H9 (cell line): ENCODE measurements at regions not wholly inside any gene's neighbourhood (a gene's known extent, or its start where the extent isn't known, plus 50 kb on each side); places are given as distances from the start of the nearest gene placed in this dataset.

Experiments used
- DNase-seq: peaks from one replicate; pipeline ENCODE4 v3.0.0-alpha.2; 2017
- H2AFZ ChIP-seq: one replicate; pipeline ENCODE4 v1.6.1; 2013; ENCODE audit warnings: mild to moderate bottlenecking, low read length, control low read depth, moderate library complexity
- H2AK5ac ChIP-seq: 2 replicates; pipeline ENCODE4 v1.6.1; 2013; ENCODE audit warnings: low read length, control low read depth, mixed read lengths; ENCODE audit not compliant: insufficient read length
- H2BK120ac ChIP-seq: one replicate; pipeline ENCODE4 v1.6.1; 2013; ENCODE audit warnings: low read depth, mild to moderate bottlenecking, low read length, control low read depth, inconsistent platforms; ENCODE audit not compliant: poor library complexity, severe bottlenecking
- H2BK12ac ChIP-seq: 2 replicates; pipeline ENCODE4 v1.6.1; 2013; ENCODE audit warnings: low read length, control low read depth, mixed read lengths, low read depth; ENCODE audit not compliant: insufficient read length
- H2BK15ac ChIP-seq: 2 replicates; pipeline ENCODE4 v1.6.1; 2013; ENCODE audit warnings: low read depth, low read length, control low read depth
- H2BK20ac ChIP-seq: one replicate; pipeline ENCODE4 v1.6.1; 2013; ENCODE audit warnings: low read depth, mild to moderate bottlenecking, low read length, control low read depth, inconsistent platforms; ENCODE audit not compliant: poor library complexity, severe bottlenecking
- H2BK5ac ChIP-seq: 2 replicates; pipeline ENCODE4 v1.6.1; 2013; ENCODE audit warnings: low read length, control low read depth, mixed read lengths; ENCODE audit not compliant: insufficient read length
- H3K14ac ChIP-seq: 2 replicates; pipeline ENCODE4 v1.6.1; 2013; ENCODE audit warnings: low read length, control low read depth; ENCODE audit not compliant: insufficient read depth
- H3K18ac ChIP-seq: 2 replicates; pipeline ENCODE4 v1.6.1; 2013; ENCODE audit warnings: low read depth, mild to moderate bottlenecking, mixed read lengths, low read length, control low read depth; ENCODE audit not compliant: insufficient read length
- H3K23ac ChIP-seq: 2 replicates; pipeline ENCODE4 v1.6.1; 2013; ENCODE audit warnings: low read length, control low read depth, mixed read lengths, low read depth; ENCODE audit not compliant: insufficient read length
- H3K23me2 ChIP-seq: 2 replicates; pipeline ENCODE4 v1.6.1; 2013; ENCODE audit warnings: low read depth, mild to moderate bottlenecking, mixed read lengths, low read length, control low read depth; ENCODE audit not compliant: insufficient read length, poor library complexity, severe bottlenecking
- H3K27ac ChIP-seq: 2 replicates; pipeline ENCODE4 v1.5.1; 2013; ENCODE audit warnings: low read length, control low read depth, mixed read lengths, low read depth; ENCODE audit not compliant: insufficient read length
- H3K27me3 ChIP-seq: 2 replicates; pipeline ENCODE4 v1.6.1; 2013; ENCODE audit warnings: low read length, control low read depth, inconsistent platforms; ENCODE audit not compliant: insufficient read depth
- H3K4ac ChIP-seq: 2 replicates; pipeline ENCODE4 v1.6.1; 2013; ENCODE audit warnings: low read depth, mild to moderate bottlenecking, control low read depth, inconsistent platforms, low read length, moderate library complexity
- H3K4me1 ChIP-seq: 2 replicates; pipeline ENCODE4 v1.6.1; 2013; ENCODE audit warnings: low read length, control low read depth, inconsistent platforms; ENCODE audit not compliant: insufficient read depth
- H3K4me2 ChIP-seq: 2 replicates; pipeline ENCODE4 v1.6.1; 2013; ENCODE audit warnings: low read length, control low read depth, mixed read lengths; ENCODE audit not compliant: insufficient read length, insufficient read depth
- H3K56ac ChIP-seq: 2 replicates; pipeline ENCODE4 v1.6.1; 2013; ENCODE audit warnings: low read depth, mild to moderate bottlenecking, mixed read lengths, low read length, control low read depth; ENCODE audit not compliant: insufficient read length
- H3K79me1 ChIP-seq: 2 replicates; pipeline ENCODE4 v1.6.1; 2013; ENCODE audit warnings: low read depth, mild to moderate bottlenecking, moderate library complexity, low read length, control low read depth, inconsistent platforms; ENCODE audit not compliant: insufficient read depth, poor library complexity, severe bottlenecking
- H3K79me2 ChIP-seq: 2 replicates; pipeline ENCODE4 v1.6.1; 2013; ENCODE audit warnings: low read length, control low read depth, inconsistent platforms; ENCODE audit not compliant: insufficient read depth
- H3K9ac ChIP-seq: 2 replicates; pipeline ENCODE4 v1.6.1; 2013; ENCODE audit warnings: low read length, control low read depth, mixed read lengths; ENCODE audit not compliant: insufficient read length; ENCODE audit errors: extremely low read depth
- H3K9me3 ChIP-seq: one replicate; pipeline ENCODE4 v1.6.1; 2013; ENCODE audit warnings: low read depth, low read length, inconsistent platforms; ENCODE audit not compliant: control insufficient read depth
- H3T11ph ChIP-seq: one replicate; pipeline ENCODE4 v1.6.1; 2013; ENCODE audit warnings: mild to moderate bottlenecking, low read length, control low read depth, inconsistent platforms
- H4K20me1 ChIP-seq: one replicate; pipeline ENCODE4 v1.6.1; 2013; ENCODE audit not compliant: control insufficient read depth, insufficient read length, insufficient read depth
- H4K5ac ChIP-seq: 2 replicates; pipeline ENCODE4 v1.6.1; 2013; ENCODE audit warnings: low read depth, mild to moderate bottlenecking, mixed read lengths, low read length, control low read depth; ENCODE audit not compliant: insufficient read length
- H4K8ac ChIP-seq: replicated peaks from 2 replicates; pipeline ENCODE4 v1.6.1; 2013; ENCODE audit warnings: low read length, control low read depth, mixed read lengths, low read depth; ENCODE audit not compliant: insufficient read length
- H4K91ac ChIP-seq: 2 replicates; pipeline ENCODE4 v1.6.1; 2013; ENCODE audit warnings: low read depth, mild to moderate bottlenecking, moderate library complexity, mixed read lengths, low read length, control low read depth; ENCODE audit not compliant: insufficient read length
- H3K27ac Mint-ChIP-seq, 3 experiments: 2 replicates in 2 of 3; 3 replicates in 1 of 3; pipeline ENCODE4 v1.8.0; 2020 to 2021; ENCODE audit warnings: mixed read lengths in 3 of 3, mild to moderate bottlenecking in 1 of 3, moderate library complexity in 1 of 3
- H3K27me3 Mint-ChIP-seq: 2 replicates; pipeline ENCODE4 v1.8.0; 2021; ENCODE audit warnings: low read depth, mild to moderate bottlenecking, moderate library complexity, mixed read lengths
- H3K36me3 Mint-ChIP-seq, 3 experiments: 2 replicates in 2 of 3; 3 replicates in 1 of 3; pipeline ENCODE4 v1.8.0; 2020 to 2021; ENCODE audit warnings: low read depth in 3 of 3, mixed read lengths in 3 of 3; ENCODE audit not compliant: insufficient read depth in 1 of 3
- H3K4me1 Mint-ChIP-seq, 2 experiments: 2 replicates each; pipeline ENCODE4 v1.8.0; 2020; ENCODE audit warnings: mixed read lengths in 2 of 2
- H3K4me3 Mint-ChIP-seq, 2 experiments: 2 replicates in 1 of 2; 3 replicates in 1 of 2; pipeline ENCODE4 v1.8.0; 2020 to 2021; ENCODE audit warnings: mild to moderate bottlenecking in 2 of 2, mixed read lengths in 2 of 2, moderate library complexity in 1 of 2
- H3K9me3 Mint-ChIP-seq, 2 experiments: 2 replicates in 1 of 2; 3 replicates in 1 of 2; pipeline ENCODE4 v1.8.0; 2020; ENCODE audit warnings: mild to moderate bottlenecking in 2 of 2, mixed read lengths in 2 of 2, moderate library complexity in 1 of 2
- WGBS: extraction: QIAGEN DNeasy Blood & Tissue Kit; methylation state at CpG from one replicate; pipeline ENCODE4 v1.1.7; 2013; ENCODE audit warnings: missing lambda C conversion rate, low lambda C conversion rate, mixed read lengths; ENCODE audit not compliant: insufficient read length; ENCODE audit errors: extremely low coverage; 5-methylcytosine and 5-hydroxymethylcytosine counted together
- TF ChIP-seq, protein P1 (sequence below): fragments of 200-600 bp; sonication (generic); conservative IDR thresholded peaks from 3 replicates; pipeline ENCODE4 v1.8.0; 2021; ENCODE audit warnings: antibody characterized with exemption, mild to moderate bottlenecking

DNA sequence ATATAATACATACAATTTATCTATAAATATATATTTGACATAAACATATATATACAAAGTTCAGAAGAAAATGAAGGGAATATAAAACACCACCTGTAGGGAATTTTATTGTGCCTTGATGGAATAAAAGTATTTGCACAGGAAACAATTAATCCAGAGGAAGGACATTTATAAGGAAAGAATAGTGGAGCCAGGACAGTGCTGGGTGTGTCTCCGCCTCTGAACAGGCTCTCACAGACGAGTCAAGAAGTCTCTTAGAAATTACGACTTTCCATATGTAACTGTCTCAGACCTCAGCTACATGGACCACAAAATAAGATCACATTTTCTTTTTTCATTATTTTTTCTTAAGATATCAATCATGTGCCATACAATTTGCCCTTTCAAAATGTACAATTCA is 93.9 kb downstream of the TMEM114 start:
- Mint-ChIP-seq H3K4me1 (peaks cover 12 to 21% of the 10 kb centered on the region in 2 experiments), H3K27ac (no peak overlapping the region), H3K27me3 (peaks cover 57% of the 10 kb centered on the region), H3K4me3 (no peak overlapping the region), H3K36me3 (no peaks in the 10 kb centered on the region), H3K9me3 (no peaks in the 10 kb centered on the region)
- no peak for DNase-seq
- Histone ChIP-seq H2AFZ (no peak overlapping the region), H3K9ac (no peak overlapping the region), H3K79me2 (no peaks in the 10 kb centered on the region), H3K18ac (no peak overlapping the region), H3K56ac (no peak overlapping the region), H4K91ac (no peak overlapping the region), H3K14ac (no peak overlapping the region), H4K5ac (no peak overlapping the region), H4K8ac (no peak overlapping the region), H2BK120ac (no peak overlapping the region), H2BK12ac (no peak overlapping the region), H3K79me1 (no peaks in the 10 kb centered on the region), H3K23ac (no peak overlapping the region), H3K27me3 (no peaks in the 10 kb centered on the region), H3K27ac (no peak overlapping the region), H2BK5ac (no peak overlapping the region), H4K20me1 (no peaks in the 10 kb centered on the region), H3K23me2 (no peaks in the 10 kb centered on the region), H3K4me1 (no peaks in the 10 kb centered on the region), H2BK15ac (no peak overlapping the region), H2AK5ac (no peak overlapping the region), H3K4me2 (no peak overlapping the region), H3T11ph (no peak overlapping the region), H3K4ac (no peak overlapping the region), H3K9me3 (no peaks in the 10 kb centered on the region), H2BK20ac (no peak overlapping the region)
- TF ChIP-seq, protein P1, sequence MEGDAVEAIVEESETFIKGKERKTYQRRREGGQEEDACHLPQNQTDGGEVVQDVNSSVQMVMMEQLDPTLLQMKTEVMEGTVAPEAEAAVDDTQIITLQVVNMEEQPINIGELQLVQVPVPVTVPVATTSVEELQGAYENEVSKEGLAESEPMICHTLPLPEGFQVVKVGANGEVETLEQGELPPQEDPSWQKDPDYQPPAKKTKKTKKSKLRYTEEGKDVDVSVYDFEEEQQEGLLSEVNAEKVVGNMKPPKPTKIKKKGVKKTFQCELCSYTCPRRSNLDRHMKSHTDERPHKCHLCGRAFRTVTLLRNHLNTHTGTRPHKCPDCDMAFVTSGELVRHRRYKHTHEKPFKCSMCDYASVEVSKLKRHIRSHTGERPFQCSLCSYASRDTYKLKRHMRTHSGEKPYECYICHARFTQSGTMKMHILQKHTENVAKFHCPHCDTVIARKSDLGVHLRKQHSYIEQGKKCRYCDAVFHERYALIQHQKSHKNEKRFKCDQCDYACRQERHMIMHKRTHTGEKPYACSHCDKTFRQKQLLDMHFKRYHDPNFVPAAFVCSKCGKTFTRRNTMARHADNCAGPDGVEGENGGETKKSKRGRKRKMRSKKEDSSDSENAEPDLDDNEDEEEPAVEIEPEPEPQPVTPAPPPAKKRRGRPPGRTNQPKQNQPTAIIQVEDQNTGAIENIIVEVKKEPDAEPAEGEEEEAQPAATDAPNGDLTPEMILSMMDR: no peak
- WGBS: no CpG with 5 or more reads among the region's 3 CpGs
